WTC11 (cell line): ENCODE measurements at regions not wholly inside any gene's neighbourhood (a gene's known extent, or its start where the extent isn't known, plus 50 kb on each side); places are given as distances from the start of the nearest gene placed in this dataset.

ENCODE experiments used
- ATAC-seq: fragments of 200-7000 bp; cut with Tn5 transposase; 2 replicates; pipeline ENCODE4 v1.10.0; 2021; ENCODE audit warnings: mild to moderate bottlenecking, moderate library complexity
- CTCF ChIA-PET: fragments of 300-600 bp; sonication (Branson Sonifier 250); formaldehyde crosslinking; loops from one replicate; lab custom pipeline; 2021; ENCODE audit warnings: antibody characterized with exemption; lab: Charles Lee
- POLR2A ChIA-PET: fragments of 350-600 bp; sonication (Branson Sonifier 250); formaldehyde crosslinking; loops from one replicate; lab custom pipeline; 2021; ENCODE audit warnings: antibody characterized with exemption; lab: Charles Lee
- DNase-seq: peaks from one replicate; pipeline ENCODE4 v3.0.0; 2021; ENCODE audit warnings: low spot score
- H3K27ac Mint-ChIP-seq: 2 replicates; pipeline ENCODE4 v1.8.0; 2021; ENCODE audit warnings: mixed read lengths
- H3K27me3 Mint-ChIP-seq: 2 replicates; pipeline ENCODE4 v1.8.0; 2021; ENCODE audit warnings: low read depth, mild to moderate bottlenecking, moderate library complexity, mixed read lengths
- H3K36me3 Mint-ChIP-seq: 2 replicates; pipeline ENCODE4 v1.8.0; 2021; ENCODE audit warnings: mixed read lengths
- H3K4me1 Mint-ChIP-seq: 2 replicates; pipeline ENCODE4 v1.8.0; 2022; ENCODE audit warnings: mixed read lengths
- H3K4me3 Mint-ChIP-seq: 2 replicates; pipeline ENCODE4 v1.8.0; 2021; ENCODE audit warnings: mild to moderate bottlenecking, moderate library complexity, mixed read lengths
- H3K9me3 Mint-ChIP-seq: 2 replicates; pipeline ENCODE4 v1.8.0; 2021; ENCODE audit warnings: mixed read lengths
- ARID4B ChIP-seq: sonication (generic); formaldehyde crosslinking; IDR thresholded peaks from 2 replicates; pipeline ENCODE4 v1.8.0; 2023; ENCODE audit warnings: missing genetic modification reagents, mild to moderate bottlenecking, borderline replicate concordance
- ATF2 ChIP-seq: sonication (generic); formaldehyde crosslinking; IDR thresholded peaks from 2 replicates; pipeline ENCODE4 v1.8.1; 2022; ENCODE audit warnings: low read depth, missing genetic modification reagents, borderline replicate concordance
- ESRRA ChIP-seq: sonication (generic); formaldehyde crosslinking; IDR thresholded peaks from 2 replicates; pipeline ENCODE4 v1.8.1; 2022; ENCODE audit warnings: mild to moderate bottlenecking, missing genetic modification reagents, borderline replicate concordance
- ETV6 ChIP-seq: sonication (generic); formaldehyde crosslinking; IDR thresholded peaks from 2 replicates; pipeline ENCODE4 v1.8.1; 2022; ENCODE audit warnings: mild to moderate bottlenecking, missing genetic modification reagents
- FOXP1 ChIP-seq: sonication (generic); formaldehyde crosslinking; IDR thresholded peaks from 2 replicates; pipeline ENCODE4 v1.8.0; 2022; ENCODE audit warnings: missing genetic modification reagents, mild to moderate bottlenecking, moderate library complexity, borderline replicate concordance
- GRHL2 ChIP-seq: fragments of 250-450 bp; sonication (Bioruptor Pico); IDR thresholded peaks from 2 replicates; pipeline ENCODE4 v1.8.0; 2022; ENCODE audit warnings: mild to moderate bottlenecking, moderate library complexity; ENCODE audit not compliant: insufficient replicate concordance, severe bottlenecking
- JAZF1 ChIP-seq: fragments of 250-450 bp; sonication (Bioruptor Pico); IDR thresholded peaks from 2 replicates; pipeline ENCODE4 v1.9.0; 2021; ENCODE audit warnings: moderate library complexity, mild to moderate bottlenecking, inconsistent platforms
- NR3C1 ChIP-seq: sonication (generic); formaldehyde crosslinking; conservative IDR thresholded peaks from 2 replicates; pipeline ENCODE4 v1.8.1; 2023; ENCODE audit warnings: low read depth, mild to moderate bottlenecking, missing genetic modification reagents
- SP1 ChIP-seq: sonication (generic); formaldehyde crosslinking; conservative IDR thresholded peaks from 2 replicates; pipeline ENCODE4 v1.8.1; 2022; ENCODE audit warnings: missing genetic modification reagents
- ZNF232 ChIP-seq: sonication (generic); formaldehyde crosslinking; IDR thresholded peaks from 2 replicates; pipeline ENCODE4 v1.8.0; 2022; ENCODE audit warnings: mild to moderate bottlenecking, missing genetic modification reagents
- ZNF317 ChIP-seq: sonication (generic); formaldehyde crosslinking; IDR thresholded peaks from 2 replicates; pipeline ENCODE4 v1.8.1; 2023; ENCODE audit warnings: low read depth, mild to moderate bottlenecking, moderate library complexity, missing genetic modification reagents, borderline replicate concordance
- ZNF396 ChIP-seq: fragments of 250-450 bp; sonication (Bioruptor Pico); IDR thresholded peaks from 2 replicates; pipeline ENCODE4 v1.8.0; 2021; ENCODE audit warnings: mild to moderate bottlenecking, moderate library complexity, borderline replicate concordance
- ZNF671 ChIP-seq: fragments of 250-450 bp; sonication (Bioruptor Pico); IDR thresholded peaks from 2 replicates; pipeline ENCODE4 v1.8.0; 2021; ENCODE audit warnings: mild to moderate bottlenecking
- TF ChIP-seq, protein P1 (sequence below): sonication (generic); formaldehyde crosslinking; IDR thresholded peaks from 2 replicates; pipeline ENCODE4 v1.8.1; 2022; ENCODE audit warnings: mild to moderate bottlenecking, missing genetic modification reagents, moderate library complexity, borderline replicate concordance
- TF ChIP-seq, protein P2 (sequence below): sonication (generic); formaldehyde crosslinking; IDR thresholded peaks from 2 replicates; pipeline ENCODE4 v1.8.0; 2023; ENCODE audit warnings: mild to moderate bottlenecking, missing genetic modification reagents
- TF ChIP-seq, protein P3 (sequence below): sonication (generic); formaldehyde crosslinking; IDR thresholded peaks from 2 replicates; pipeline ENCODE4 v1.8.1; 2023; ENCODE audit warnings: mild to moderate bottlenecking, missing genetic modification reagents, moderate library complexity
- TF ChIP-seq, protein P4 (sequence below): sonication (generic); formaldehyde crosslinking; IDR thresholded peaks from 2 replicates; pipeline ENCODE4 v1.8.0; 2022; ENCODE audit warnings: mild to moderate bottlenecking, missing genetic modification reagents

DNA sequence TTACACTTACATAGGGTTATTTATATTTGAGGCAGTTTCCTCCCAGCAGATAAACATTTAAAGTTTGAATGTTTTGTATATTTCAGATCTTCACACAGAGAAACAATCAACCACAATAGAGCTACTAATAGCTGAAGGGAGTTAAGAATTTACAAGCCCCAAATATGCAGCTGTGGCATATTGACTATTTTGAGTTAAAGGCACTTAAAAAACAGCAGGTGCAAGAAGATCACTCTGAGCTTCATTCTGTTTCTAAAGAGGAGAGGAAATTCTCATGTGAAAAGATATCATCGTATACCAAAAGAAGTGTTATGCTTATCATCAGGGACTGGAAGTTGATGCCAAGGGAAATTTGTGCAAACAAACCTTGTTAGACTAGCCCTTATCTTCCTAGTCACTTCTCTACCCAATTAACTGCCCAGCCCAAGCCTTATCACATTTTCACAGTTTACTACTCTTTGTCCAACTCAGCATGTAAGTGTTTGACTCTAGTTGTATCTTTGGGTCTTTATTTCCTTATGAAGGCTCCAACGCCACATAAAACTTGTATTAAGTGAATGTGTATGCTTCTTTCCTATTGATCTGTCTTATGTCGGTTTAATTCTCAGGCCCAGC lies 66.3 kb upstream of the COG2 start:
- Mint-ChIP-seq H3K27me3 (peaks cover 19% of the 10 kb centered on the region), H3K9me3 (no peaks in the 10 kb centered on the region; the same call in 1 of the 2 replicates), H3K4me1 (peaks cover 33% of the 10 kb centered on the region), H3K4me3 (no peak overlapping the region), H3K36me3 (no peaks in the 10 kb centered on the region), H3K27ac (no peak overlapping the region)
- ChIA-PET CTCF (interaction anchor here (1.0 to 1.4 kb wide), 2 partner anchors 66 to 242 kb away, joined by 4 to 7 read pairs; partner anchors contain the start of gene COG2), POLR2A (no interaction called here)
- DNase-seq (no peak), ATAC-seq (no peak)
- TF ChIP-seq ZNF317 (CRISPR knock-in tag), result no peak
- TF ChIP-seq, protein P1, sequence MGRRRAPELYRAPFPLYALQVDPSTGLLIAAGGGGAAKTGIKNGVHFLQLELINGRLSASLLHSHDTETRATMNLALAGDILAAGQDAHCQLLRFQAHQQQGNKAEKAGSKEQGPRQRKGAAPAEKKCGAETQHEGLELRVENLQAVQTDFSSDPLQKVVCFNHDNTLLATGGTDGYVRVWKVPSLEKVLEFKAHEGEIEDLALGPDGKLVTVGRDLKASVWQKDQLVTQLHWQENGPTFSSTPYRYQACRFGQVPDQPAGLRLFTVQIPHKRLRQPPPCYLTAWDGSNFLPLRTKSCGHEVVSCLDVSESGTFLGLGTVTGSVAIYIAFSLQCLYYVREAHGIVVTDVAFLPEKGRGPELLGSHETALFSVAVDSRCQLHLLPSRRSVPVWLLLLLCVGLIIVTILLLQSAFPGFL (CRISPR knock-in tag), result no peak
- no peak for TF ChIP-seq JAZF1 (CRISPR knock-in tag)
- TF ChIP-seq ESRRA (CRISPR knock-in tag), result no peak
- TF ChIP-seq, protein P2, sequence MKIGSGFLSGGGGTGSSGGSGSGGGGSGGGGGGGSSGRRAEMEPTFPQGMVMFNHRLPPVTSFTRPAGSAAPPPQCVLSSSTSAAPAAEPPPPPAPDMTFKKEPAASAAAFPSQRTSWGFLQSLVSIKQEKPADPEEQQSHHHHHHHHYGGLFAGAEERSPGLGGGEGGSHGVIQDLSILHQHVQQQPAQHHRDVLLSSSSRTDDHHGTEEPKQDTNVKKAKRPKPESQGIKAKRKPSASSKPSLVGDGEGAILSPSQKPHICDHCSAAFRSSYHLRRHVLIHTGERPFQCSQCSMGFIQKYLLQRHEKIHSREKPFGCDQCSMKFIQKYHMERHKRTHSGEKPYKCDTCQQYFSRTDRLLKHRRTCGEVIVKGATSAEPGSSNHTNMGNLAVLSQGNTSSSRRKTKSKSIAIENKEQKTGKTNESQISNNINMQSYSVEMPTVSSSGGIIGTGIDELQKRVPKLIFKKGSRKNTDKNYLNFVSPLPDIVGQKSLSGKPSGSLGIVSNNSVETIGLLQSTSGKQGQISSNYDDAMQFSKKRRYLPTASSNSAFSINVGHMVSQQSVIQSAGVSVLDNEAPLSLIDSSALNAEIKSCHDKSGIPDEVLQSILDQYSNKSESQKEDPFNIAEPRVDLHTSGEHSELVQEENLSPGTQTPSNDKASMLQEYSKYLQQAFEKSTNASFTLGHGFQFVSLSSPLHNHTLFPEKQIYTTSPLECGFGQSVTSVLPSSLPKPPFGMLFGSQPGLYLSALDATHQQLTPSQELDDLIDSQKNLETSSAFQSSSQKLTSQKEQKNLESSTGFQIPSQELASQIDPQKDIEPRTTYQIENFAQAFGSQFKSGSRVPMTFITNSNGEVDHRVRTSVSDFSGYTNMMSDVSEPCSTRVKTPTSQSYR, result no peak
- TF ChIP-seq, protein P3, sequence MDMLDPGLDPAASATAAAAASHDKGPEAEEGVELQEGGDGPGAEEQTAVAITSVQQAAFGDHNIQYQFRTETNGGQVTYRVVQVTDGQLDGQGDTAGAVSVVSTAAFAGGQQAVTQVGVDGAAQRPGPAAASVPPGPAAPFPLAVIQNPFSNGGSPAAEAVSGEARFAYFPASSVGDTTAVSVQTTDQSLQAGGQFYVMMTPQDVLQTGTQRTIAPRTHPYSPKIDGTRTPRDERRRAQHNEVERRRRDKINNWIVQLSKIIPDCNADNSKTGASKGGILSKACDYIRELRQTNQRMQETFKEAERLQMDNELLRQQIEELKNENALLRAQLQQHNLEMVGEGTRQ, result no peak
- no peak for TF ChIP-seq NR3C1 (CRISPR knock-in tag)
- TF ChIP-seq, protein P4, sequence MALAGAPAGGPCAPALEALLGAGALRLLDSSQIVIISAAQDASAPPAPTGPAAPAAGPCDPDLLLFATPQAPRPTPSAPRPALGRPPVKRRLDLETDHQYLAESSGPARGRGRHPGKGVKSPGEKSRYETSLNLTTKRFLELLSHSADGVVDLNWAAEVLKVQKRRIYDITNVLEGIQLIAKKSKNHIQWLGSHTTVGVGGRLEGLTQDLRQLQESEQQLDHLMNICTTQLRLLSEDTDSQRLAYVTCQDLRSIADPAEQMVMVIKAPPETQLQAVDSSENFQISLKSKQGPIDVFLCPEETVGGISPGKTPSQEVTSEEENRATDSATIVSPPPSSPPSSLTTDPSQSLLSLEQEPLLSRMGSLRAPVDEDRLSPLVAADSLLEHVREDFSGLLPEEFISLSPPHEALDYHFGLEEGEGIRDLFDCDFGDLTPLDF (CRISPR knock-in tag), result no peak
- no peak for TF ChIP-seq ZNF671 (CRISPR knock-in tag)
- TF ChIP-seq ZNF396, result no peak
- no peak for TF ChIP-seq FOXP1 (CRISPR knock-in tag)
- TF ChIP-seq ARID4B (CRISPR knock-in tag), result no peak
- no peak for TF ChIP-seq ETV6

- no peaks in the 10 kb centered on the region; the same call in 1 of the 2 replicates for H3K9me3 Mint-ChIP-seq
- H3K27ac Mint-ChIP-seq, result no peak overlapping the region
- no peak overlapping the region for H3K4me3 Mint-ChIP-seq
- ATAC-seq, result no peak
- H3K27me3 Mint-ChIP-seq, result peaks cover 18% of the 10 kb centered on the region
- POLR2A ChIA-PET, result no interaction called here
- H3K36me3 Mint-ChIP-seq, result no peaks in the 10 kb centered on the region
- peaks cover 23% of the 10 kb centered on the region for H3K4me1 Mint-ChIP-seq
- DNase-seq, result no peak
- CTCF ChIA-PET, result interaction anchor here (1.4 kb wide), 1 partner anchor 68 kb away, joined by 7 read pairs; the partner anchor contains the start of gene COG2
- no peak for TF ChIP-seq GRHL2 (CRISPR knock-in tag)
- no peak for TF ChIP-seq ZNF232 (CRISPR knock-in tag)
- TF ChIP-seq SP1, result no peak
- TF ChIP-seq, protein P3, result no peak
- no peak for TF ChIP-seq ATF2
These were observed 67.8 kb upstream of the COG2 start for GRCh38 chr1:230574502-230574901.
